HG03025 (cell line): ENCODE measurements at regions not wholly inside any gene's neighbourhood (a gene's known extent, or its start where the extent isn't known, plus 50 kb on each side); places are given as distances from the start of the nearest gene placed in this dataset.

Source experiments
- ATAC-seq: cut with Tn5 transposase; IDR thresholded peaks from one replicate; pipeline ENCODE4 v1.9.1; 2021; ENCODE audit warnings: mild to moderate bottlenecking, moderate library complexity; ENCODE audit not compliant: unreplicated experiment, low FRiP score

DNA sequence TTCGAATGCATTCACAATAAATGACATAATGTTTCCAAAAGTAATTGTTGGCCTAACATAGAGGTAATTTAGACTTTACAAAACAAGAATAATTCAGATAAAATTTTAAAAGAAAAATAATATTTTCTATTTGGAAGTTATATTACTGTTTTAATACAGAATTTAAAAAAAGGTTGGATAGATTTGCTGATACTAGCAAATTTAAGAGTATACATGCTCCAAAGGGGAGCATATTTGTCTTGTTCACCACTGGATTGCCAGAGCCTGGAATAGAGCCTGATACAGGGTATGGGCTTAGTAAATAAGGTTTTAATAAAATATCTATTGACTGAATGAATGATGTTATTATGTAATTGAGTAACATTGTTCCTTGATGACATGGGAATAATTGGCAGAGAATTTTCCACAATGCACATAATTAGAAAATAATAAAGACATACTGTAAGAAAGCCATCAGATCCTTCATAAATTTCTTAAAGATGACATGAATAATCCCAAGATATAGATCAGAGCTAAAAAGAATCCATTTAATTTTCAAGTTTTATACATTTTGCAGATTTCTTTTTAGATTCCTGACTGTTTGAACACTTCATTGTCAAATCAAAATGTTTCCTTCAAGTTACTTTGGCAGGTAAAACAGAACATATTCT lies 305.3 kb downstream of the SLC6A15 start:
- ATAC-seq: no peak

DNA sequence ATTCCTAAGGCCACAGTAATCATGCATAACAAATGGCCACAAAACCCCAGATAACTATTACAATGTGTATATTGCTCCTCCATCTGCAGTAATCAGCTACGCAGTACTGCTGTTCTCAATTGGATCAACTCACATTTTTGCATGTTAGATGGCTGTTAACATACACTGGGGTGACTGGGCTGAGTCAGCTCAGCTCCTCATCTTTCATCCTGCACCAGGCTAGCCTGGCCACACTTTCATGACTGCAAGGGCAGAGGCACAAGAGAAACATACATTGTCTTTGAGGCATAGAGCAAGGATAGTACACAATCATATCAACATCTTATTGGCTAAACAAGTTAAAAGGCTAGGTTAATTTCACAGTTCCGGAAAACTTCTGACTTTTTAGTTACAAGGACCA lies 306.6 kb downstream of the SLC6A15 start:
- ATAC-seq: no peak

DNA sequence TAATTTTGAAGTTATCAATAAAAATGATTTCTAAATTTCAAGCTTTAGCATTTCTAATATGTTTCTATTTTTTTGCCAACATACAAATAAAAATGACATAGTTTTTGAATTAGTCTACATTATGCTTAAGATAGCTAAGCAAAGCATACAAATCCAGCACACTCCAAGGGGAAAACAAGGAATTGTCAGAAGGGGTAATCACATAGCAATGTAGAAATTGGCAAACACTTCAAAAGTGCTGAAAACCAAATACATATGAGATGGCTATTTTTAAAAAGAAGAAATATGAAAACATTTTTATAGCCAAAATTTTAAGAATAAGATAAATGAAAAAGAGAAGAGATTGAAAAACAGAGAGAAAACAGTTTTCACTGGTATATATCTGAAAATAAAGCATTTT lies 308.0 kb downstream of the SLC6A15 start:
- no peak for ATAC-seq

DNA sequence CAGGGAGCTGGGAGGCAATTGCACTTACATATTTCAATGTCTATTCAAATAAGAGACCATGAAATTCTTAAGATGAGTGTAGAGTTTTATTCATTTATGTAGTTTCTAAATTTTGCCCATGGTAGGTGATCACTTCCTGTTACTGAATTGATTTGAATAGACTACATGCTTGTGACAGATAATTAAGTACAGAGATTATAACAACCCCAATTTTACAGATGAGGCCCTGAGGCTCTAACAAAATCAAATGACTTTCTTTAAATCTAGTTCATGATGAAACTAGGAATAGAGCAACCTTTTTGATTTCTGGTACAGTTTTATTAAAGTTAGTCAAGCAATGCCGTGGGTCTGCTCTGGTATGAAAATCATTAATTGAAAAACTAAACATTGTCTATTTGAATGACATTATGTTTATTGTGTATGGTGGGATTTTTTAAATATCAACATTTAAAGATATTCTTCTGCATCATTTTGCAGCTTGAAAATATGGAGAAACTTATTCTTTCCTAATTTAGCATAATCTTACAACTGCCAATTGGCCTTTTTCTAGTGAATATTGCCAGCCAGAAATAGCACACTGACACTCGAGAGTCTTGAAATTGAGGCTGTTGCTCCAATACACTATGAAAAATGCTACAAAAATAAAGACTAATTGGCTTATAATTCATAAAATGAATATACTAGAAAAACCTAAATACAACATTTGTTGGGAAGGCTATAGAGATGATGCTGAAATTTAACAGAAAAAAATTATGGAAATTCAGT lies 308.9 kb downstream of the SLC6A15 start:
- no peak for ATAC-seq

DNA sequence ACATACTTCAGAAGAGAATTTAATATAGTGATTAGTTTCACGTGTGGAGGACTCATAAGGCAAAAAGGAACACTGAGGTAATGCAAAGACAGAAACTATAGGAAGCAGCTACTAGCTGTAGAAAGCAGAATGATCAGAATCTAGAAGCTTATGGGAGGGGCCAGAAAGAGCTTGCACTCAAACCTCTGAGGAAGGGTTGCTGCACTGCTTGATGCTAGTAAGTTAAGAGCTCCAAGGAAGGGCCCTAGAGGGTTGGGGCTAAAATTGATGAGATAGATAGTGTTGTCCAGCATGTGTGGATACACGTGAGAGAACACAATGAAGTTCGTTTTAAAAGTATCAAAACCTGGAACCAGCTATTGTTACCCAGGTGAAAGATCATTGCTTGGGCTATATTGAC lies 311.1 kb downstream of the SLC6A15 start:
- ATAC-seq: no peak

DNA sequence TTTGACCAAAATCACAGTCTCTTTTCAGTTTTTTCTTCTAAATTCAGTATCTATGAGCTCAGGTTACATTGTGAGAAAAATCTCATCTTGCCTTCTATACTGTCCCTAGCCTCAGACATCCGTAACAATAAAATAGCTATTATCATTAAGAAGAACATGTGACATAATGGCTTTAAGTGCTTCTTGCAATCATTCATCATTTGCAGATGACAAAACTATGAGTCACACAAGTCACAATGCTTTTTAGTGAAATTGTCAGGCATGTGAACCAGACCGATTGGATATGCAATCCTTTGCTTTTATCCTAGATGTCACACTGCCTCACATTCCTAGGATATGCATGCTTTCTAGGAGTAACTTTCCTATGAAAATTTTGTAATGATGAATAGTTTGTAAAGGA lies 313.1 kb downstream of the SLC6A15 start:
- ATAC-seq: no peak

DNA sequence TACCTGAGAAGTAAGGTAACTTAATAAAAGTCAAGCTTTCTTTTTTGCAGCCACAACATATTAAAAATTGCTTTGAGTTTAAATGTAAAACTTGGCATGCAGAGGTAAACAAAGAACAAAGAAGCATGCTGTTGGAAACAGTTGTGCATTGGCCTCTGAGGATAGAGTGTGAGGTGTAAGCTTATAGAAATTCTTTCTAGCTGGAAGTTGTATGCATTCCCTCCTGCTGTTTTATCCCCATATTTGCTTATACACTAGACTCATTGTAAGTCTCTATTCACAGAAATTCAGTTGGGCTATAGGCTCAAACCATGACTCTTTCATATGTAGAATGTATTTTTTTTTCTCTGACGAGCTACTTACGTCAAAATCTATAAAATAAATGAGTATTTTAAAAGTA lies 316.3 kb downstream of the SLC6A15 start:
- ATAC-seq: no peak

DNA sequence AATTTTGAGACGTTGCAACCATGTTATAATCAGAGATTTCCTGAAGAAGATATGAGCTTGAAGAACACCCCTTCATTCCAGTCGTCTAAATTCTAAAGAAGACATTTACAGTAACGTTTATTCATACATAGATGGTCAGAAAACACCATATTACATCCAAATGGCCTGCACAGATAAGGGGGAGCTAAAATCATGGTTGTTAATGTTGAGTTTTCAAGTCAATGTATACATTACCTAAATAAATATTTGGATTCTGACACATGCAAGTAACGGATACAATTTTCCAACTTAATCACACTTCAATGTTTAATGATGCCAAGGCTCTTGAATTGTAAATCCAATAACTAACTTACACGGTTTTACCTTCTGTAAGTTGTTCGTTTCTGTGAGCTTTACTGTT lies 318.4 kb downstream of the SLC6A15 start:
- ATAC-seq: no peak

DNA sequence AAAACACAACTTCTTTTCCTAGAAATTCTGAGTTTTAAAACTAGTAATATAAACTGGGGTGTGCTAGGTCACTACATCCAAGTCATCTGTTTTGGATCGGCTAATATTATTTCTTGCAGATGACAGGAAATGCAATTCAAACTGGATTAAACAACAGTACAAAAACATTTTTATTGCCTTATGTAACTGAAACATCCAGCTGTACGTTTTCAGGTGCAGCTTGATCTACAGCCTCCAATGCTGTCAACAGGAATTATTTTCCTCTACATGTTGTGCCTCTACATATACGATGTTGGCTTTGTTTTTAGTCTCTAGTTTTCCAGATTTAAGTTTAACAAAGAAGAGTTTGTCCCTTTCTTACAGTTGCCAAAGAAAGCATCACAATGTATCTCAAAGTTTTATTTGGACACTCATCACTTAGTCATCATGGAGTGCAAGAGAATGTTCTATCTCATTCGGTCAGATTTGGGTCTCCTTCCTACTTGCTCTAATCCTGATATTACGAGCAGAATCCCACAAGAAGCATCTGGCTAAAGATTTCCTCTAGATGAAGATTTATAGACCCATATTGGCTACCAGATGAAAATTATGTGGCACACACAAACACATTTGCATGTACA lies 326.7 kb downstream of the SLC6A15 start:
- no peak for ATAC-seq

DNA sequence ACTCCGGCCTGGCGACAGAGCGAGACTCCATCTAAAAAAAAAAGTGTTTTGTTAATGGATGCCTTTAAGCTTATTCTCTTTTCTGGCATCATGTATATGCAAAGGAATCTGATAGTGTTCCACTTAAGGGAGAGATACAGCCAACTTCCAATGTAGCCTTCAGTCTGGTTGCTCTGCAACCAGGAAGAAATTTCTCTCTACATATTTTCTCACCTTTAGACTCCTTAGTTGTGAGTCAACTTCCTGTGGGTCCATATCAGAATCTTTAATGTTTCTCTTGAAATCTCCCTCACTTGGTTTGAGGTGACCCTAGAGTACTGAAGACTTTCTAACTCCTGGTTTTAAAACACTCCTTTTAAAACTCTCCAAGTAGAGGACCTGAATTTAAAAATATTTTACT lies 340.4 kb downstream of the SLC6A15 start:
- ATAC-seq: no peak

DNA sequence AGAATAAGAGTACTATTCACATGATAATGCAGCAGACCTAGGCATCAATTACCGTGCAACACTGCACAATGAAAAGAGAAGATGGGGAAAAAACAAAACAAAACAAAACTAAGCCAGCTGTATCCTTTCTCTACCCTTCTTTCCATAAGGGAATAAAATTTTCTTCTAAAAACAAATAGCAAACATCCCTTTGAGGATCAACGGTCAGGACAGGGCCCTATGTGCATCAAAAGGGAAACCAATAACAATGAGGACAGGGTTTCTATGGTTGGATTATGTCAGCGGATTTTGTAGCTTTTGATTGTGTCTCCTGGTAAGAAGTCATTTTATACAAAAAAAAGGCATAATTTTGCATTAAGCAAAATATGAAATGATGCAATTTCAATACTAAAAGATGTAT lies 350.3 kb downstream of the SLC6A15 start:
- ATAC-seq: no peak

DNA sequence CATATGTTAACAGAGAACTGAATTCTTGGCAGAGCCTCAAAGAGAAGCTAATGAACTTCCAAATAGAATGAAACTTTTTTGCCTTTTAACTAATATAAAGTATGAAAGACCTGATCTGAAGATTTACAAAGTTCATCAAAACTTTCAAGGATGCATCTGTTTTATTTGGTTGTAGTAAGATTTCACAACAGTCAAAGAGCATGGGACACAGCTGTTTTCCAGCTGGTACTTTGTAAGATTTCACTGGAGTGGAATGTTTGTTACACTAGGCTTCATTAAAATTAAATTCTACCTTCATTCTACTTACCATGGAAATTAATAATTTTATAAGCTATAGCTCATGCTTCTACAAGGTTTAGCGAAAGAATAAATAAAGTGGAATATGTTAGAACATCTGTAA lies 351.2 kb downstream of the SLC6A15 start:
- no peak for ATAC-seq

DNA sequence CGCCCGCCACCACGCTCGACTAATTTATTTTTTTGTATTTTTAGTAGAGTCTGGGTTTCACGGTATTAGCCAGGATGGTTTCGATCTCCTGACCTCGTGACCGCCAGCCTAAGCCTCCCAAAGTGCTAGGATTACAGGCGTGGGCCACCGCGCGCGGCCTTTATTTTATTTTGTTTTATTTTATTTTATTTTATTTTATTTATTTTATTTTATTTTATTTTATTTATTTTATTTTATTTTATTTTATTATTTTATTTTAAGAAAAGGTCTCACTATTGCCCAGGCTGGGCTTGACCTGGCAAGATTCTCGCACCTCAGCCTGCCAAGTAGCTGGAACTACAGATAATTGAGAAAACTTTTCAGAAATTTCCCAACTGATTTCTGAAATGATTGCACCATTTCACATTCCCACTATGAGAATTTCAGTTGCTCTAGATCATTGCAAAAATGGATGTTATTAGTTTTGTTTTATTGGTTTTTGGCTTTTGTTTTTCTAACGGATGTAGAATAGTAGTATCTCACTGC lies 358.3 kb downstream of the SLC6A15 start:
- ATAC-seq: no peak

DNA sequence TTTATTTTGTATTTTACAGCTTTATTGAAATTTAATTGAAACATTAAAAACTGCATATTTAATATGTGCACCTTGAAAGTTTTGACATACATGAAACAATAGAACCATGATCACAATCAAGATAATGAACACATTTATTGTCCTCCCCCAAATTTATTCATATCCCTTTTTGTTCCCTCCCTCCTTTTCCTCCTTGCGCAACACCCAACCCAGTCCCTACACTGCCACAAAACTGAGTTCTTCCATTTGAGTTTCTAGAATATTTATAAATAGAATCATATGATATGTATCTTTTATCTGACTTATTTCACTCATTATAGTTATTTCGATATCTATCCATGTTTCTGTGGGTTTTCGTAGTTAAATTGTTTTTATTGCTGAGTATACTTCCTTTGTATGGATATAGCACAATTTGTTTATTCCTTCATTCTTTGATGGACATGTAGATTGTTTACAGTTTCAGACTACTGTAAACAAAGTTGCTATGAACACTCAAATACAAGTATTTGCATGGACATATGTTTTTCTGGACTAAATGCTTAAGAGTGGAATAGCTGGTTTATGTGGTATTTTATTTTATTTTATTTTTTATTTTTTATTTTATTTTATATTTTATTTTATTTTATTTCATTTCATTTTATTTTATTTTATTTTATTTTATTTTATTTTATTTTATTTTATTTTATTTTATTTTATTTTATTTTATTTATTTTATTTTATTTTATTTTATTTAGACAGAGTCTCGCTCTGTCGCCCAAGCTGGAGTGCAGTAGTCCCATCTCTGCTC lies 359.1 kb downstream of the SLC6A15 start:
- no peak for ATAC-seq

DNA sequence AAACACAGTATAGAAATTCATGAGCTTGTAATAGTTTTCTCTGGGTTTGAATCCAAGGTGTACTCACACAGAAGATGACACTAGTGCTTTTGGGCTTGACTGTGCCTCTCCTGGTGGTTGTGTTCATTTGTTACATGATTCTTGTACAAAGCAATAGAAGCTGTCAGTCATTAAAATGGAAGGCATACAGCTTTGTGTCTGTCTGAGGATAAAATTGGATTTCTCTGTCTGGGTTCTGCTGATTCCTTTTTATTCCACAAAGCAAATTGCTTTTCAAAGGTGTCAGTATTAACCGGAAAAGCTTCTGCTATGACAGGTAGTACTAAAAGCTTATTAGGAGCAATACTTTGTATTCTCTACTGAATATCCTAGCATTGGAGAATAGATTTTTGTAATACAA lies 361.2 kb downstream of the SLC6A15 start:
- ATAC-seq: no peak

DNA sequence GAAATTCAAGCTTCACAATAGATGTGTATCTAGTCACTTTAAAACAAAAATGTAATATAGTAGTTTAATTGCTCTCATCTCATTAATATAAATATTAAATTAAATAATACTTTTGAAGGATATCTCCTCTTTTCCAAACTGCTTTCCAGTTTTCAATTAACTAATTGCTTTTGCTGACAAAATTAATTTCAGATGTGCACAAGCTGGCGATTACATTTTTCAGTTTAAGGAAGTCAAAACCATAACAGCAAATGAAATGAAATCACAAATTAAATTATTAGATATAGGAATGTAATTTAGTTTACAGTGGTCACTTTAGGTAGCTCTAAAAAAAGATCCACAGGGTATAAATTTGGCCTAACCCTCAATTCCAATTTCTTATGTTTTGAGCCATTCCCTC lies 362.1 kb downstream of the SLC6A15 start:
- ATAC-seq: no peak

DNA sequence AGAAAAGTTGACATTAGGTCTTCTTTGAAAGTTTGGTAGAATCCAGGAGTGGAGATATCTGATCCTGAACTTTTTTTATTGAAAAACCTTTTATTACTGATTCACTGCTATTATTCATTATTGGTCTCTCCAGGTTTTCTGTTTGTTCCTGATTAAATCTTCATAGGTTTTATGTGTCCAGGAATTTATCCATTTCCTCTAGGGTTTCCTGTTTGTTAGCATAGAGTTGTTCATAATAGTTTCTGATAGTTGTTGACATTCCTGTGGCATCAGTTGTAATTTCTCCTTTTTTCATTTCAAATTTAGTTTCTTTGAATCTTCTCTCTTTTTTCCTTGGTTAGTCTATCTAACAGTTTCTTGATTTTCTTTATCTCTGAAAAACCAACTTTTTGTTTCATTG lies 370.3 kb downstream of the SLC6A15 start:
- ATAC-seq: no peak

DNA sequence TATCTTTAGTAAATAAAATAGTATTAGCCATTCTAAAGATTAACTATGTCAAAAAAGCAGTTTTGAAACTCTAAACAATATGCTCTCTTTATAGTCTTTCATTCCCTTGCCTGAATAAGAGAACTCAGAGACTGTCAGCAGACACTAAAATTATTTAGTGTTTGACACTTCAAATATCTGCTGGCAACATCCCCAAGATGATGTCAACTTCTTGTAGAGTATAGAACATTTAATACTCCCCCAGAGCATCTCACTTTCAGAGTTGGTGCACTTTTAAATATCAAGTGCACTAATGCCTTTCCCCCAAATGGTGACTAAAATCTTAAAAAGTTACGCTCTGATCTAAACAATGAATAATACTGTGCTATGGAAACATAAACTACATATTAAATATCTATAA lies 374.9 kb downstream of the SLC6A15 start:
- no peak for ATAC-seq

DNA sequence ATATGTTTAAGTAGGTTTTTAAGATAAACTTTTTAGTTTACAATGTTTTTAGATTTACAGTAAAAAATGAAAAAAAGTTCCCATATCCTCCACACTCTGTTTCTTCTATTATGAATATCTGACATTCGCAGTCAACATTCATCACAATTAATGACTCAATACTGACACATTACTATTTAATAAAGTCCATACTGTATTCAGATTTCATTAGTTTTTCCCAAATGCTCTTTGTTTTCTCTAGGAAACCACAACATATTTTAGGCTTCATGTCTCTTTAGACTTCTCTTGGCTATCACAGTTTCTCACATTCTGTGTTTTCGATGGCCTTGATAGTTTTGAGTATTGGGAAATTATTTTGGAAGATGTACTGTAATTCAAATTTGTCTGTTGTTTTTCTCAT lies 399.8 kb downstream of the SLC6A15 start:
- ATAC-seq: no peak

DNA sequence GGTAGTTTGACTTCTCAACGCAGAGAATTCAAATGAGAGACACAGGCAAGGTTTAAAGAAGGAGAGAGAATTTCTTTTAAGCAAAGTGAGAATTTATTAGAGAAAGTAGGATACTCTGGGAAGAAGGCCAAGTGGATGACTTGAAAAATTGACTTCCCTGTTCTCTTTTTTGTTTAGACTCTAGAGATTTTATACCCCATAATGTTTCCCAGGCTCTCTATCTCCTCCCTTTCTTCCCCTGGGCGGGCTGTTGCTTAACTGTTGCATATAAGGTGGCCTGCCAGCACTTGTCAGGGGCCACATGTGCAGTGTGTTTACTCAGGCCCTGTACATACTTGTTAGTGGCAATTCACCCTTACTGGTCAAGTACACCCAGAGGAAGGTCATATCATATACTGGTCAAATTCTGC lies 403.7 kb downstream of the SLC6A15 start:
- ATAC-seq: no peak
